MV-4-11 (cell line): ENCODE measurements at regions not wholly inside any gene's neighbourhood (a gene's known extent, or its start where the extent isn't known, plus 50 kb on each side); places are given as distances from the start of the nearest gene placed in this dataset.

ENCODE experiments used
- DNase-seq: peaks from one replicate; lab custom pipeline; 2025; lab: John Stamatoyannopoulos, UW

DNA sequence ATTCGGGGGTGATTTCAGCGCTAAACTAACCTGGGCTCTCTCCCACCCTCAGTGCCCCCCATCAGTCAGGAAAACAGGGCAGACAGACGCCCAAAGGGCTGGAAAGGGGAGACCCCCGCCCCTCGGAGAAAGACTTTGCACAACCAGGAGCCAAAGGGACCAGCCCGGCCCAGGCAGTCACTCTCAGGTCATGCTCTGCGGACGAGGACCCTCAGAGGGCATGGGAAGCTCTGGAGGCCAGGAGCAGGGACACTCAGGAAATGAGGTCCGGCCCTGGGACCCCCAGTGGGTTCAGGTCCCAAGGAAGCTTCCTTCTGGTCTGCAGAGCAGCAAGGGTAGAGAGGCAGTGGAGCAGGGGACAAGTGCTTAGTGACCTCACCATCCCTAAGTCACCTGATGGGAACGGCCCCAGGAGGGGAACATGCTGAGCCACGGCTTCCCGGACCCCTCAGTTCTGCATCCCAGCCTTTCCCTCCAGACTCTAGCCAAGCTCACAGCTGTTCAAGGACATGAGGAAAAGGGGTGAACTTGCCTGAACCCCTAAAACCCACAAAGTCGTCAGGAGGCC lies 88.0 kb upstream of the GPC1 start:
- no peak for DNase-seq

DNA sequence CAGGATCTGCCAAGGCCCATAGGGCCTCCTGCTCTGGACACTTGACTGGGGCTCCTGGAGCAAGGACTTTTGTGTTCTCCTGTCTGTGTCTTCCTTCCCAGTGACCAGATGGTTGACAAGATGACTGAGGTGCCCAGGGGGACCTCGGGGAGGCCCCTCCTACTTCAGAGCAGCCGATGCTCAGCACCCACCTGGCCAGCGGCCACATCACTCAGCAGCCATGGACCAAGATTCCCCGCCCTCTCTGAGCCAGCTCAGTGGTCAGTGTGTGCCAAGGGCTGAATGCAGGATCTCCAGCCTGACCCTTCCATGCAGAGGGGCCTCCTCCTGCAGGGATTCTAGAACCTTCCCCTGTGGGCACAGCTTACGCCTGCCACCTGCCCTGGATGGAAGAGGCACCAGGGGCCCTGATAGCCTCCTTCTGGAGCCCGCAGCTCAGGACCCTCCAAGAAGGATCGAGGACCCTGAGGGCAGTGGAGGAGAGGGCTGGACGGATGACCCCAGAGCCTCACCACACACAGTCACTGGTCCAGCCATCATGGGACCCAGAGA lies 87.4 kb upstream of the GPC1 start:
- DNase-seq = no peak

DNA sequence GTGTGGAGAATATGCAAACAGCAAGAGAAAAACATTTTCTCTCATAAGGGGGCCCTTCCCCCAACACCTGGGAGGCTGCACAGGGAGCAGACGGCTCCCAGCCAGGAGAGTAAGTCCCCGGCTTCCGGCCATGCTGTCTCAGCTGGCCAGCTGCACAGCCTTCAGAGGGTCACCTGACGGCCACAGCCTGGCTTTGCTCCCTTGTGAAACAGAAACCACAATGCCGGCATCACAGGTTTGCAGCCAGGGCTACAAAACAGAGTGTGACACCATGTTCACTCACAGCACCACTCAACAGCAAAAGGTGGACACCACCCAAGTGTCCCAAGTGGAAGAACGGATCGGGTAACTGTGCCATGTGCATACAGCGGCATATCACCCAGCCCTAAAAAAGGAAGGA lies 86.9 kb upstream of the GPC1 start:
- DNase-seq = no peak

DNA sequence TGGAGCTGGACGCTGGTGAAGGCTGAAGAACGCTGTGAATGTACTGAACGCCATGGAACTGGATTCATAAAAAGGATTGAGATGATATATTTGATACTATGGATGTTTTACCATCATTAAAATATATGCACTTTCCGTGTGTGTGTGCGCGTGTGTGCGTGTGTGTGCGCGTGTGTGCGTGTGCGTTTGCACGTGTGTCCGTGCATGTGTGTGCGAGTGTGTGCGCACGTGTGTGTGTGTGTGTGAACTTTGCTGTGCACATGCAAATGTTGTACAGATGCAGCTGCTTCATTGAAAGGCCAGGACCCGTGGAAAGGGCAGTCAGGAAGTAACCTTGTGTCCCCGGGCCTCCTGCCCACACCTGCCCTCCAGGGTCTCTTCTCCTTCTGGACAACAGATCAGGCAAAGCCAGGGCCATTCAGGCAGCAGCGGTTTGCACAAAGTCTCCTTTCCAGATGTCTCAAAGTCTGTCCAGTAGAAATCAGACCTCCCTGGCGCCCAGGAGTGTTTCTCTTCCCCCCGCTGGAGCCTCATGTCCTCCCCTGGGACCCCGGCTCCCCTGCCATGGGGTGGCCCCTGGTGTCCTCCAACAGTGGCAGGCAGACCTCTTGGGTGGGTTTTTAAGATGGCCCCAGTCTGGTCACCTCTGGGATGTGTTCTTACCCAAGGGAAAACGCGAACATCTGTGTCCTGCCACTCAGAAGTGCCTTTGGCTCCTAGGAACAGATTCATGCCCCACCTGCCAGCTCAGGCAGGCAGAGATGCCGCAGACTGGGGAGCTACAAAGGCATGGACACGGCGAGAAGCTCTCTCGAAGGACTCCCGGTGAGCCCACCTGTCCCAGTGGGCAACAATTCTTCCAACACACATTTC lies 86.1 kb upstream of the GPC1 start:
- no peak for DNase-seq

DNA sequence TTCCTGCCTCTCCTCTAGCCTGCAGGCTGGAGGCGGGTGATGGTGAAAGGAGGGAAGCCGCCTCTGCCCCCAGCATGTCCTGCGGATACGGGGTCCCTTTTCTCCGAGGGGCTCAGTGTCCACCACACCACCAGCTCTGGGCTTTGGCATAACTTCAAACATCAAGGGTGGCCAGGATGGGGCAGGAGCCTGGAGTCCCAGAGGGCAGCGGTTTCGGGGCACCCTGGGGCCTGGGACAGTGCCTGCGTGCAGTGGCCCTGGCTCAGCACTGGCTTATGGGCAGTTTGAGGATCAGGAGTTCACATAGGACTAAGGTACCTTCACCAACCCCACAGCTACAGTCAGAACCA lies 85.5 kb upstream of the GPC1 start:
- DNase-seq = no peak

DNA sequence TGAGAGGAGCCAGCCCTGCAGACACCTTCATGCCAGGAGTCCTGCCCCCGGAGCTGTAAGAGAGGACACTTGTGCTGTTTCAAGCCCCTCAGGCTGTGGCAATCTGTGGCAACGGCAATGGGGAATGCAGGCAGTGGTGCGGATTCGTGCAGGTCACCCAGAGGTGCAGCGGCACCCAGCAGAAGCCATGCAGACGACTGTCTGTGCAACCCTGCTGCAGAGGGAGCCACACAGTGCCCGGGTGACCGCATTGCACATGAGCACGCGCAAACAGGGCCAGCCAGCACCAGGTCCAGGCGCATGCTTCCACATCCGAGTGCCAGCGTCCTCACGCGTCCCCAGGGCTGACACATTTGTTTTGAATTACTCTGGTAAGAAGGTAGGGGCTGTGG lies 84.8 kb upstream of the GPC1 start:
- DNase-seq = no peak

DNA sequence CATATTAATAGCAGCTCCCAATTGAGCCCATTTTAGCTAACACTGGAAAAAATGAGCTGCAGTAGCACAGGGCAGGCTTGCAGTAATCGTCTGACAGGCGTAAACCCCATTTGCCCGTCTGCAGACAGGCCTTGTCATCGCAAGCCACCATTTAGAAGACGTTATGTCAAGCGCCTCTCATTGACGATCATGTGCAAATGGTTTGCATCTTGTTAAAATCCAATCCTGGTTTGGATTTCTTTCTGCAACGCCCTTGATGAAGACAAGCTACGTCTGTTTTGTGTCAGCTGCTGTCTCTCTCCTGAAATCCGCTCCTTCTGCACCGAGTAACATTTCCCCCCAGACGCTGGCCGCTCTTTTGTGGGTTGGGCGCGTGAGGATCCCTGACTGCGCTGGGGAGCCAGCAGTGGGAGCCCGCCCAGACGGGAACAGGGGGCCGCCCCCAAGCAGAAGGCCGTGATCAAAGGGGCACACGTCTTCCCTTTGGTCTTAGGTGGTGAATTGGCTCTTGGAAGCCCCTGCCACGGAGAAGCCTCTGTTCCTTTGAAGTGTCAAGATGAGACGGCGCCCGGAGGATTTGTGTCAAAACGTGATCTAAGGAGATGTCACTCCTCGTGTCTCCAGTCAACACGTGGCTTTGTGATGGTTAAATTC lies 84.2 kb upstream of the GPC1 start:
- DNase-seq = no peak

DNA sequence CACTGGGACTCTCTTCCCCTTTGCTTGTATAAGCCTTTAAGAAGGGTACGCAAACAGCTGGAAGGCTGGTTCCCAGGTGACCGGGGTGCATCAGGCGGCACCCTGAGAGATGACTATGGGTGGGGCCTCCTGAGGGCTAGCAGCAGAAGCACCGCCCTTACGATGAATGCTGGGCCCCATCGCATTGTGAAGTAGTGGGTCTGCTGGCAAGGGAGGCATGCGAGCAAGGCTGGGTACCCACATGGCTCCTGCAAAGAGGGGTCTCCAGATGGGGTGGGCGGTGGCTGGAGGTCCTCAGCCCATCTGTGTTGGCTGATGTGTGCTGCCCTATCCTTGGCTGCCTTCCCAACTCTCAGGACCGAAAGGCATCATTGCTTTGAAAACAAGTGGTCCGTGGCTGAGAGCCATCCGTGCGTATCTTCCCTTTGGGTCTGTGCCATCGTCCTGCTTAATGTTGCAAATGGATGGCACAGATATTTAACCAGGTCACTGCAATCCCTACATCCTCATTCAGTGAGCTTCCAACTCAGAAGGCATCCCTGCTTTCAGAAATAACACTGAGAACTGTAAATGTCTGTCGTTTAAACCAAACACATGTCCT lies 83.5 kb upstream of the GPC1 start:
- no peak for DNase-seq

DNA sequence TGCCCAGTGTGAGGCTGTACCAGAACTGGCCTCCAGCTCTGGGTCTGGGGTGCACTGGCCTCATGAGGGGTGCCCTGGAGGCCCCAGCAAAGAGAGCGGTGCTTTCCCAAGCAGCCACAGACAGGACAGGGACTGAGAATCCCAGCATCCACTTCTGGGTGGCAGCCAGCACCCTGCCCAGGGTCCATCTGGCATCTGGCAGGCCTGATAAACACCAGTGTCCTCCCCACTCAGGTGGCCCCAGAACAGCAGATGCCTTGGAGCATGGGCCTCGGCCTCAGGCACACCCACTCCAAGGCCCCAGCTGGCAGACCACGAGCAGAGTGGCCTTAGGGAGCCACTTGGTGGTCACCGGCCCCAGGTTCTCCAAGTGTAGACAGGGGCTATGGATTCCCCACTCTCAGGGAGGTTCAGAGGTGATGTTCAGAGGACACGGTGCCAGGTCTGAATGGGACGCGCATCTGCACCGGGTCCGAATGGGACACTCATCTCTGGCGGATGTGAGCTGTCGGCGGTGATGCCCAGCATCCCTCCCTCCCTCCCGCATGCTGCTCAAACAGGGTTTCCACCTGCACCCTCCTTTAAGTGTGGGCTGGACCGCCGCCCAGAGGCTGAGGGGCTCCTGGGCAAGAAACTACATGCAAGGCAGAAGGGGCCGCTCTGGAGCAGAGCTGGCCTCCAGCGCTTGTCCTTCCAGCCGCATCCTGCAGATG lies 82.2 kb upstream of the GPC1 start:
- no peak for DNase-seq

DNA sequence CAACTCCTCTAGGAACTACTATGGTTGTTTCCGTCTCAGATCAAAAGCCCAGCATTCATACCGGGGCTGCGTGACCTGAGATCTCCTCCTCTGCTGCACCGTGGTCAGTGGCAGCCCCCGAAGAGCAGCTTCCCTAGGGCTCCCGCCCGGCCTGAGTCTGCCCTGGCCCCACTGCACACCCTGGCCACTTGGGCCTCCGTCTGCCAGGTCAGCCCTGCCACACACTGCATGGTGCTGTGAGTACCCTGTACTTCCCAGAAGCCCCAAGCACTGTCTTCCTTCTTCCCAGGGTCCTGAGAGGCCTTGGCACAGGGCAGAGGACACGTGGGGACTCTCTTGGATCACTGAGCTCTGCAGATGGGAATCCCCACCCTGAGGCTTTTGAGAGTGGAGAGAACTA lies 81.5 kb upstream of the GPC1 start:
- no peak for DNase-seq

DNA sequence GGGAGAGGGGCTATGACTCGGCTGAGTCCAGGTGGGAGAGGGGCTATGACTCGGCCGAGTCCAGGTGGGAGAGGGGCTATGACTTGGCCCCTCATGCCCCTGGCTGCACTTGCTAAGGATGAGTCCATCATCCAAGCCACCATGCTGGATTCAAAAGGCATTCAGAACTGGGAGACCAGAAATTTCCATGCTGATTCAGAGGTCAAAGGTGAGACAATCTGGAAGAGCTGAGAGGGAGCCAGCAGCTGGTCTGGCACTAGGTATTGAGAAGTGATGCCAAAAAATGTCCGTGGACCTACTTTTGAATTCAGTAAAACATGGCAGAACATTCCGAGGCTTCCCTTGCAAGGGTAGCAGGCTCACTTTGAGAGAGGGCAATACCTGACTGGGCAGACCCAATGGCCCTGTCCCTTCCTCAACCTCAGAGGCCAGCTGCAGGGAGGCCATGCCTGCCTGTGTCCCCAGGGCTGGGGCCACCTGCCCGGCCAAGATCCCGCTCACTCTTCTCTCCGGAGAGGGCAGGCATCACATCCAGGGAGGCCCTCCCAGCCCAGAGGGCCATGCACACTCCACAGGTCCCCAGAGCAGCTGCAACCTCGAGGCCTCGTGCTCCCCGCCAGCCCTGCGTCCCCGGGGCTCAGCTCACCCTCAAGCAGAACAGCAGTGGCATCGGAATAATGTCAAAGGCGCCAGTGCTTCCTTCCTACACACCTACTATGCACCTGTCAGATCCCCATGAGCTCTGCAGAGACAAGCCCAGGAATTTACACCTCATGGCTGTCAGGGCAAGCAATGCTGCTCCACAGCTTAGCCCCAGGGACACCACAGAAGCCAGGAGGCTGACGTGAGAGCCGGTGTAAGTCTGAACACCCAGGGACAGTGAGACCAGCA lies 80.2 kb upstream of the GPC1 start:
- DNase-seq = no peak

DNA sequence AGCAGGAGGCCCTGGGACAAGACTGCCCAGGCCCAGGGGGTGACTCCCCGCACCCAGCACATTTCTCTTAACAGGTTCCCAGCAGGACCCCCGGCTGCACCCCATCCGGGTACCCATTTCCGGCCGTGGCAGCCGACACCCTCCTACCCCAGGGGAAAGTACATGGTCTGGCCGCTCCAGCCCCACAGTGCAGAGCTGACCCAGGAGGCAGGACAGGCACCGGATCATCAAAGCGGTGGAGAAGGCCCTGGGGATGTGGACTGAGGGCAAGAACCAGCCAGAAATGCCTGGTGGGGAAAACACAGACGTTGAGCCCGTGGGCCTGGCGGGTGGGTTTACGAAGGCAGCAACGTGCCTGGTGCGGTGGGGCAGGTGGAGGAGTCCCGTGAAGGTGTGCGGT lies 79.5 kb upstream of the GPC1 start:
- no peak for DNase-seq

DNA sequence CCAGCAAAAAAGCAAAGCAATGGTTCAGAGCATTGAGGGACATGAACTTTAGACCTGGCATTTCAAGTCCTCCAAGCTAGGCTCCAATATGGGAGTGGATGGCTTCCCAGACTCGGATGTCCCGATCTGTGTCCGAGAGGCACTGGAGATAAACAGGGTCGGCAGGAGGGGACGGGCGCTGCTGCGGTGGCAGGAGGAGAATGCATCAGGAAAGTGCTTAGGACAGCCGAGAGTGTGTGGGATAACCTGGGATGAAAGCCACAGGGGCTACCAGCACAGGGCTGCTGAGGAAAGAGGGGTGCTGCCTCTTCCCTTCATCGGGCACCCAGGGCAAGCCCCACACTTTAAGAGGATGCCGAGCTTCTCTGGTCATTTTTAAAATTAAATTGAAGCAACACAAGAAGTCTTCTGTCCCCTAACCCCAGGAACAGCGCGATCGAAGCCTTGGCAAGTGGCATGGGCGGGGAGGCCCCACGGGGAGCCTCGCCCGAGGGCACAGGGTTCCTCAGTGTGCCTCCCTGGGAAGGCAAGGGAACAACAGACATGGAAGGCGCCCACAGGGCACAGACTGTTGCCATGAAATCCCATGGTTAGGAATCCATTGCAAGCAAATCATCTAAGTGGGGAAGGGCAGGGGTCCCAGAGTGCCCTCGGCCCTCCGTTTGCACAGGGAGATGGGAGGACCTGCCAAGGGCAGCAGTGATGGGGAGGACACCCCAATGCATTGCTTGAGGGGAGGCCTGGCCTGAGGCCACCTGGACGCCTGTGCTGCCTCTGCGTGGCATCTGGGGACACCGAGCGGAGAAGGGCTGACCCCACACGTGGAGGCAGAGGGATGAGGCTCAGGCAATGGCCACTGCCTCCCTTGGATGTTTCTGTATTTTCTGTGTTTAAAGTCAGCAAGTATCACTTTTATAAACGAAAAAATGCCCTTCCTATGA lies 78.5 kb upstream of the GPC1 start:
- DNase-seq = no peak

DNA sequence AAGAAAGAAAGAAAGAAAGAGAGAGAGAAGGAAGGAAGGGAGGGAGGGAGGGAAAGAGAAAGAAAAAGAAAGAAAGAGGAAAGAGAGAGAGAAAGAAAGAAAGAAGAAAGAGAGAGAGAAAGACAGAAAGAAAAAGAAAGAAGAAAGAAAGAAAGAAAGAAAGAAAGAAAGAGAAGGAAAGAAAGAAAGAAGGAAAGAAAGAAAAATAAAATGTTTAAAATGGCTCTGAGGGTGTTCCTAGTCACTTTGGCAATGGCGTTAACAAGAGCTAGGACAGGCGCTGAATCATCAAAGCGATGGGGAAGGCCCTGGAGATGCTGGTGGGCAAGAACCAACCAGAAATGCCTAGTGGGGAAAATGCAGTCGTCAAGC lies 77.8 kb upstream of the GPC1 start:
- no peak for DNase-seq

DNA sequence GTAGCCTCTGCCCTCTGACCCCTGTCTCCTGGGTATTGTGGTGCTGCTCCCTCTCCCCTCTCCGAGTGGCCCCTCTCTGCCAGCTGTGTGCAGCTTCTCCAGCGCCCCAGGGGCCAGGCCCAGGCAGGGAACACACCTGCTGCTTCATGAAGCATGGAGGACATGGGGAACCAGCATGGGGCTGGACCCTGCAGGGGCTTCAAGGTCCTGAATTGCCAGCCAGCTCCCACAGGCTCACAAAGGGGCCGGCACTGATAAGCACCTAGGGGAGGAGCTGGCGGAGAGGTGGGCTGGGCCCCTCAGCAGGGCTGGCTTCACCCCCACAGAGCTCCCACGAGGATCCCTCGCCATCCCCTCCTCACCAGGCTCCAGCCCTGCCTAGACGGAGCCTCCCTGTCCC lies 77.4 kb upstream of the GPC1 start:
- DNase-seq = no peak

DNA sequence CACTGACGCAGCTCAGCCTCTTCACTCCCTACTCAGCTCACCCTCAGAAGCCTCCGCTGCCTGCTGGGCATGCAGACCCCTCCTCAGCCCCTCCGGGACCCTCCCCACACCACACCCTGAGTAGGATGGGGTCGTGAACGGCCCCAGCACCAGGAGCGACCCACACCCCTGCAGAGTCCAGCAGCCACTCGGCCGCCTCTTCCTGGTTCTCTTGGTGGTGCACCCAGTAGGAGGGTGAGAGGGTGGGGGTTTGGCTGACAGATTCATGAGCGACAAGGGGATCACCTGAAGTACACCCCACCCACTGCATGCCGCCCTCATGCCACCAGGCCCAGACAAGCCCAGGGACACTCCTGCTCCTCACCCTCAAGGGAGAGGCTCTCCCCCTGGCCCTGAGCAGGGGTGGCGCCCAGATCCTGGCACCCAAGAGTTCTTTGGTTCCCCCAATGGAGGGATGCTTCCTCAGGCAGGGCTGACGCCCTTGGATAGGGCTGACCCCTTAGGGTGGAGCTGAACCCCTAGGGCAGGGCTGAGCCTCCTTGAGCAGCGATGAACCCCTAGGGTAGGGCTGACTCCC lies 76.6 kb upstream of the GPC1 start:
- no peak for DNase-seq

DNA sequence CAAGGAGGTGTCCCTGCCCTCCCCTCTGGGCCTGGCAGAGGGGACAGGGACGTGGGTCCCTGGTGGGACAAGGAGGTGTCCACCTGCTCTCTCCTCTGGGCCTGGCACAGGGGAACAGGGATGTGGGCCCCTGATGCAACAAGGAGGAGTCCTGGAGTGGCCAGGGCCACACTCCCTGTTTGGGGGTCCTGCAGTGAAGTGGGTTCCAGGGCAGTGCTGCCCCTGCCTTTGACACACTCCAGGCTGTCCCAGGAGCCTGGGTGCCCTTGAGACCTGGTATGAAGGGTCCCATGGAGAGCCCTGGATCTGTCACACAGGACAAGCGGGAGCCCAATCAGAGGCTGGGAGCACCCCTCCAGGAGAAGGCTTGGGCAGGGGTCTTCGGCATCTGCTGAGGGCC lies 75.8 kb upstream of the GPC1 start:
- no peak for DNase-seq

DNA sequence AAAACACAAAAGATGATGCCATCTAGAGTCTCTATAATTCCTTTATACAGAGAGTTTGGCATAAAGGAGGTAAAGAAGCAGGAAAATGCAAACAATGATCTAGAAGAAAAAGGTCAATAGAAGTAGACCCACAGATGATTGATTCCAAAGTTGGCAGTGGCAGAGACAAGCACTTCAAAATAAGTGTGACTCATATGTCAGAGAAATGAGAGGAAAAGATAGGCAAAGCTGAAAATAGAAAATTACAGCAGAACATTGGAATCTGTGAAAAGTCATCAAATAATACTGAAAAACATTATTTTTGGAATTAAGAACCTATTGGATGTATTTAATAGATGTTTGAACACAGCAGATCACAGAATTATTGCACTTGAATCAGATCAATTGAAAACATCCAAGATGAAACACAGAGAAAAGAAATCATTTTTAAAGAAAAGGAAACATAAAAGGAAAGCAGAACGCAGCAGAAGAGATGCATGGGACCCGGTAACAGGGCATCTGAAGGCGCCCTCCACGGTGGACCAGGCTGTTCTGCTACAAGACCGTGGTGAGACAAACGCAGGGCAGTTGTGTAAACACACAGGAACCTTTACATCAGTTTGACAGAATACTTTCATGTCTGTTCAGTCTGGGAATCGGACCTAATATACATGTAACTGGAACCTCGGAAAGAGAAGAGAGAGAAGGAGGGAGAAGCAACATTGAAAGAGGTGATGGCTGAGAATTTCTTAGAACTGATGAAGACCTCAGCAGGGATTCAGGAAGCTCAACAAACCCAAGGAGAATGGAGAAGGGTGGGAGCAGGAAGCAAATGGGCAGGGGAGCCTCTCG lies 74.6 kb upstream of the GPC1 start:
- no peak for DNase-seq

DNA sequence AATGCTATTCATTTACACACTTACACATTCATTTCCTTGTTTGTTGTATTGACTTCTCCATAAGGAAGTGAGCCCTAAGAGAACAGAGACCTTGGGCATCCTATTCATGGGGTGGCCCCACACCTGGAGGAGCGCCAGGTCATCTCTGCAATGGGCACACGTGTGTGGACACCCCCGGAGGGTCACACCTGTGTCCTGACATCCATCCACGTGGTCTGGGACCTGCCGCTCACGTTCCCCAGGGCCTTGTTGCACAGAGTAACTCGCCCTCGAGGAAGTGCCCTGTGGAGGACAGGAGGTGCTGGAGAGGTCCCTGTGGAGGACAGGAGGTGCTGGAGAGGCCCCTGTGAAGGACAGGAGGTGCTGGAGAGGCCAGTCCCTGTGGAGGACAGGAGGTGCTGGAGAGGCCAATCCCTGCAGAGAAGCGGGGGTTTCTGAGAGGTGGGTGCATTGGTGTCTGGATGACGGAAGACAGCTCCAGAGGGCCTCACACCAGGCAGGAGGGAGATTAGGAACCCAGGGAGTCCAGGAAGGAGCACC lies 73.2 kb upstream of the GPC1 start:
- DNase-seq = no peak
